Gastrocnemius medialis (tissue), 4 donors: ENCODE measurements at regions not wholly inside any gene's neighbourhood (a gene's known extent, or its start where the extent isn't known, plus 50 kb on each side); places are given as distances from the start of the nearest gene placed in this dataset.

ENCODE experiments used
- ATAC-seq, 2 donors: fragments of 150-250 bp; one replicate each; pipeline ENCODE4 v1.9.1; 2016
- DNase-seq, 2 donors: peaks; one replicate each; pipeline ENCODE4 v3.0.0-alpha.2; 2019
- H3K27ac ChIP-seq, 4 donors: fragments of 200-600 bp; sonication (generic); 1 replicate in 1 of 4; 2 replicates in 3 of 4; pipeline ENCODE4 v1.5.1; 2016 to 2018; ENCODE audit warnings: mild to moderate bottlenecking in 2 of 4, moderate library complexity in 1 of 4
- H3K27me3 ChIP-seq, 3 donors: fragments of 200-600 bp; sonication (generic) in 2 of 3; 1 replicate in 1 of 3; 2 replicates in 2 of 3; pipeline versions ENCODE4 v1.5.1 to v1.6.0; 2016 to 2019; ENCODE audit warnings: mild to moderate bottlenecking in 1 of 3, moderate library complexity in 1 of 3
- H3K36me3 ChIP-seq, 2 donors: fragments of 200-600 bp; sonication (generic) in 1 of 2; one replicate each; pipeline ENCODE4 v1.5.1; 2017 to 2018
- H3K4me1 ChIP-seq, 2 donors: fragments of 200-600 bp; sonication (generic) in 1 of 2; one replicate each; pipeline ENCODE4 v1.5.1; 2016 to 2017; ENCODE audit warnings: mild to moderate bottlenecking in 2 of 2
- H3K4me3 ChIP-seq, 4 donors: fragments of 200-600 bp; sonication (generic) in 3 of 4; 1 replicate in 1 of 4; 2 replicates in 3 of 4; pipeline ENCODE4 v1.5.1; 2016 to 2019; ENCODE audit warnings: mild to moderate bottlenecking in 2 of 4
- H3K9me3 ChIP-seq, 3 donors: fragments of 200-600 bp; sonication (generic) in 2 of 3; 1 replicate in 1 of 3; 2 replicates in 2 of 3; pipeline ENCODE4 v1.5.1; 2016 to 2019
- POLR2A ChIP-seq, 2 donors: fragments of 450-650 bp; IDR thresholded peaks; one replicate each; pipeline ENCODE4 v1.6.1; 2017; ENCODE audit warnings: antibody characterized with exemption in 2 of 2, mild to moderate bottlenecking in 2 of 2, moderate library complexity in 2 of 2
- in situ Hi-C, 4 donors: fragments of 200-750 bp; cut with MboI; loops; one replicate each; pipeline versions ENCODE4 v1.15.0 to v1.8.0; 2017; ENCODE audit warnings: low sequenced_read_pairs in 4 of 4
- intact Hi-C: fragments of 100-400 bp; cut with DNase I; formaldehyde crosslinking; loops from one replicate; pipeline ENCODE4 v1.15.1; 2023; ENCODE audit warnings: low total_unique reads
- TF ChIP-seq, protein P1 (sequence below), 5 experiments: fragments of 450-650 bp in 3 of 5; fragments of 200-600 bp in 2 of 5; sonication (generic) in 2 of 5; IDR thresholded peaks in 4 of 5; conservative IDR thresholded peaks in 1 of 5; 1 replicate in 4 of 5; 2 replicates in 1 of 5; pipeline ENCODE4 v1.5.1; 2016 to 2019; ENCODE audit warnings: antibody characterized with exemption in 5 of 5, mild to moderate bottlenecking in 3 of 5, moderate library complexity in 3 of 5

DNA sequence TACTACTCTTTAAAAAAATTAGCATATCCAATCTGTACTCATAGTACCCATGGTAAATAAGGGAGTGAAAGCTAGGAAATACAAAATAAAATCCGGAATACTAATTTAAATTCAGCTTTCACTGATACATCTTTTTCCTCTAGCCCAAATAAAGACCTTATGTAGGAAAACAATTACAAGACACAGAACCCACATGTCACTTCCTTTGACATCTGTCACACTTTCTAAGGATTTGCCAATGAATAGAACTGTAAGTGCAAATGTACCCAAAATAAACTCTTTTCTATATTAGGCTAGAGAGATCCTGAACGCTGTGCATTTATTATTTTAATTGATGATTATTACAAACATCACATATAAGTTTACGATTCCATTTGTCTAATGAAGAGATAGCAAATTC is 393.0 kb downstream of the LRRIQ3 start:
- Histone ChIP-seq H3K9me3 (no peaks in the 10 kb centered on the region), H3K27me3 (no peaks in the 10 kb centered on the region), H3K27ac (no peak overlapping the region), H3K4me1 (no peaks in the 10 kb centered on the region), H3K4me3 (no peak overlapping the region), H3K36me3 (no peaks in the 10 kb centered on the region)
- ATAC-seq (no peak), DNase-seq (no peak)
- TF ChIP-seq, protein P1, sequence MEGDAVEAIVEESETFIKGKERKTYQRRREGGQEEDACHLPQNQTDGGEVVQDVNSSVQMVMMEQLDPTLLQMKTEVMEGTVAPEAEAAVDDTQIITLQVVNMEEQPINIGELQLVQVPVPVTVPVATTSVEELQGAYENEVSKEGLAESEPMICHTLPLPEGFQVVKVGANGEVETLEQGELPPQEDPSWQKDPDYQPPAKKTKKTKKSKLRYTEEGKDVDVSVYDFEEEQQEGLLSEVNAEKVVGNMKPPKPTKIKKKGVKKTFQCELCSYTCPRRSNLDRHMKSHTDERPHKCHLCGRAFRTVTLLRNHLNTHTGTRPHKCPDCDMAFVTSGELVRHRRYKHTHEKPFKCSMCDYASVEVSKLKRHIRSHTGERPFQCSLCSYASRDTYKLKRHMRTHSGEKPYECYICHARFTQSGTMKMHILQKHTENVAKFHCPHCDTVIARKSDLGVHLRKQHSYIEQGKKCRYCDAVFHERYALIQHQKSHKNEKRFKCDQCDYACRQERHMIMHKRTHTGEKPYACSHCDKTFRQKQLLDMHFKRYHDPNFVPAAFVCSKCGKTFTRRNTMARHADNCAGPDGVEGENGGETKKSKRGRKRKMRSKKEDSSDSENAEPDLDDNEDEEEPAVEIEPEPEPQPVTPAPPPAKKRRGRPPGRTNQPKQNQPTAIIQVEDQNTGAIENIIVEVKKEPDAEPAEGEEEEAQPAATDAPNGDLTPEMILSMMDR (IDR thresholded peaks at IDR 0.05 in 4 of 5, conservative IDR thresholded peaks at IDR 0.05 in 1 of 5) = no peak
- TF ChIP-seq POLR2A (IDR thresholded peaks at IDR 0.05) = no peak
- in situ Hi-C loops (no loop called here), intact Hi-C loops (no loop called here)

DNA sequence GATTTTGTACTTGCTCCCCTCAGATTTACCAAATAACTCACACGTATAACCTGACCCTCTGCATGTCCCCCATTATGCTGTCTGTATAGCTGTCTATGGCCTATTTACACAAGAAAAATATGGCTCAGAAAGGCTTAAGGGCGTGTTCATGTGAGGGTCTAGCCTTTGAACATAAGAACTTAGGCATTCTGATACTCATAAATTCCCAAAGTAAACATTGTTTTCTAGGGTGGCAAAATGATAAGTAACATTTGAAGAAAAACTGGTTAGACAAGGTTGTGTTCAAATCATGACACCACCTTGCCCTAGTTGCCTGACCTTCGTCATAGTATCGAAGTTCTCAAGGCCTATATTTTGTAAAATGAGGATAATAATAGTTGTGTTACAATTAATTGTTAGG is 394.6 kb downstream of the LRRIQ3 start:
- no peaks in the 10 kb centered on the region for H3K36me3 ChIP-seq
- H3K4me3 ChIP-seq = no peak overlapping the region
- no peaks in the 10 kb centered on the region for H3K4me1 ChIP-seq
- H3K27ac ChIP-seq = no peak overlapping the region
- TF ChIP-seq, protein P1 (IDR thresholded peaks at IDR 0.05 in 4 of 5, conservative IDR thresholded peaks at IDR 0.05 in 1 of 5) = no peak
- TF ChIP-seq POLR2A (IDR thresholded peaks at IDR 0.05) = no peak
- no peak for ATAC-seq
- no peaks in the 10 kb centered on the region for H3K9me3 ChIP-seq
- intact Hi-C loops = no loop called here
- H3K27me3 ChIP-seq = no peaks in the 10 kb centered on the region
- DNase-seq = no peak
- in situ Hi-C loops = no loop called here

DNA sequence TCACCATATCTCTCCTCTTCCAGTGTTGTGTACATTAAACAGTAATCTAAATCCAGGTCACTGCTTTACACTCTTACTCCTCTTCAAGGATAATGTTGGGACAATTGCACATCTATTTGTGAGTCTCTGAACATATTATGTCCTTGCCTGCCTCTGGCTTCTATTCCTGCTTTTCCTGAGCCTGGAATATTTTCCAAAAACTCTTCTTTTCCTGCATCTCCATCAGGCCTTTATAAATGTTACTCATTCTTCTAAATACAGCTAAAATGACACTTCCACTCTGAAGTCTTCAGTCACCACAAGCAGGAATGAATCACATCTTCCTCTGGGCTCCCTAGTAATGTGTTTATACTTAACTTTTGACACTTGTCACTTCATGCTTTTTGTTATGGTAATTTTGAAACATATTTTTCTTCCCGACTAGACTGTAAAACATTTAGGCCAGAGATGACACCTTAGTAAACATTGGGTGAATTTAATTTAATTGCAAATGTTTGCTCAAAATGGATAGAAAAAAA is 396.0 kb downstream of the LRRIQ3 start:
- Histone ChIP-seq H3K27ac (no peak overlapping the region), H3K9me3 (no peaks in the 10 kb centered on the region), H3K4me1 (no peaks in the 10 kb centered on the region), H3K36me3 (no peaks in the 10 kb centered on the region), H3K27me3 (no peaks in the 10 kb centered on the region), H3K4me3 (no peak overlapping the region)
- intact Hi-C loops (no loop called here), in situ Hi-C loops (no loop called here)
- DNase-seq (no peak), ATAC-seq (no peak)
- TF ChIP-seq, protein P1 (IDR thresholded peaks at IDR 0.05 in 4 of 5, conservative IDR thresholded peaks at IDR 0.05 in 1 of 5) = no peak
- no peak for TF ChIP-seq POLR2A (IDR thresholded peaks at IDR 0.05)

DNA sequence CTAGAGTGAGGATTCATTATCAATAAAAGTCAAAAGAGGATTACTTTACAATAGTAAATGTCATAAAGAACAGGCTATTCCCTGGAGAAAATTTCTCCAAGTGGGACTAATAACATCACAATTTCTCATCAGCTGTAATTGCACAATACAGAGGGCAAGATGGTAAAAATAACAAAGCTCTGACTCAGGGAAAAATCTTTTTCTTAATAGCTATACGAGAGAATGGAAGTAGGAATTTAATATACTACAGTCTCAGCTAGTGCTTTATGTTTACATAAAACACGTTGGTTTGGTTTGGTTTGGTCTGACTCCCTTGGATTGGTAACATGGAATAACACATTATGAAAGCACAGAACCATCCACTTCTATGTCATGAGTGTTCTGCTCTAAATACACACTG is 397.6 kb downstream of the LRRIQ3 start:
- in situ Hi-C loops (no loop called here), intact Hi-C loops (no loop called here)
- TF ChIP-seq, protein P1 (IDR thresholded peaks at IDR 0.05 in 4 of 5, conservative IDR thresholded peaks at IDR 0.05 in 1 of 5) = no peak
- TF ChIP-seq POLR2A (IDR thresholded peaks at IDR 0.05) = no peak
- DNase-seq = no peak
- ATAC-seq = no peak
- Histone ChIP-seq H3K4me3 (no peak overlapping the region), H3K9me3 (no peaks in the 10 kb centered on the region), H3K27me3 (no peaks in the 10 kb centered on the region), H3K27ac (no peak overlapping the region), H3K36me3 (no peaks in the 10 kb centered on the region), H3K4me1 (no peaks in the 10 kb centered on the region)

DNA sequence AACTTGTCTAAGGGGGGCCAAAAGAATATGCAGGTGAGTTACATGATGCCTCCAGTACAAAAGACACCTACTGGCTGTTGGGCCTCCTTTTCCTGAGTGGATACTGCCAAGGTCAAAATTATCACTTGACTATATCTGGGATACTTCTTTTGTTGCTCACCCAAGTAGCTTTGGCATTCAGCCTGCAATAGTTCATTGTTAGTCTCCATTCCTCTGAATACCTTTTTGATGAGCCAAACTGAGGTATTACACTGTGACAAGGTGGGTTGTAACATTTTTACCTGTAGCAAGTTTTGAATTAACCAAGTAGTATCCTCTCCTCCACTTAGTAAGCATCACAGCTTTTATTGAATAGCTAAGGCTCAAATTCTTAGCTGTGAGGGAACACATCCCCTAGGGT is 408.0 kb downstream of the LRRIQ3 start:
- Histone ChIP-seq H3K4me1 (no peaks in the 10 kb centered on the region), H3K4me3 (no peak overlapping the region), H3K27me3 (no peaks in the 10 kb centered on the region), H3K27ac (no peak overlapping the region), H3K36me3 (no peaks in the 10 kb centered on the region), H3K9me3 (no peaks in the 10 kb centered on the region)
- intact Hi-C loops = no loop called here
- no peak for ATAC-seq
- DNase-seq = no peak
- in situ Hi-C loops = no loop called here
- TF ChIP-seq, protein P1 (IDR thresholded peaks at IDR 0.05 in 4 of 5, conservative IDR thresholded peaks at IDR 0.05 in 1 of 5) = no peak
- TF ChIP-seq POLR2A (IDR thresholded peaks at IDR 0.05) = no peak
